SK-N-MC (cell line): ENCODE measurements at regions not wholly inside any gene's neighbourhood (a gene's known extent, or its start where the extent isn't known, plus 50 kb on each side); places are given as distances from the start of the nearest gene placed in this dataset.

Source experiments
- EZH2 ChIP-seq: fragments of 200-600 bp; sonication (generic); IDR thresholded peaks from one replicate; pipeline ENCODE4 v1.6.1; 2017; ENCODE audit warnings: antibody characterized with exemption
- POLR2AphosphoS5 ChIP-seq: IDR thresholded peaks from 2 replicates; pipeline ENCODE4 v1.6.1; 2012; ENCODE audit warnings: mild to moderate bottlenecking, low read depth, low read length, borderline replicate concordance

DNA sequence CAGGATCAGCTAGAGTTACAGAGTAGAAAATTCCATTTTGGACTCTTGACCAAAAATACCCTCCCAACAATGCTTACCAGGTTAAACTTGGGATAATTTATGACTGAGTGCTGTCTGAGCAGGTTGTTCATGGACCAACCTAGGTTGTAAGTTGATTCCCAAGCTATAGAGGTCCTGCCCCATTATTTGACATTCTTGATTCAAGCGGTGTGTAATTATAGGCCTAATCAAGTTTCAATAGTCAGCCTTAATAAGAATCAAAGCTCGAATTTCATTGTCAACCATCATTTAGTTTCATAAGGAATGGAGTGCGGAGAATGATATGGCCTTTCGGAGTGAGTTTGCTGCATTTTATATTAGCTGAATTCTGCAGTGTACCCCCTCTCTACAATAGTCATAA, 152.8 kb upstream of the FIGN start:
- TF ChIP-seq POLR2AphosphoS5, result no peak
- TF ChIP-seq EZH2, result no peak
